Osteocyte (in vitro differentiated cells): ENCODE measurements at regions not wholly inside any gene's neighbourhood (a gene's known extent, or its start where the extent isn't known, plus 50 kb on each side); places are given as distances from the start of the nearest gene placed in this dataset.
"Not testable (repeated sequence)": the region's sequence is repeated elsewhere in the genome, so short reads cannot be mapped to it uniquely, and the experiment has no call there.

Experiments used
- DNase-seq: peaks from one replicate; pipeline ENCODE4 v3.0.0; 2021; ENCODE audit warnings: mixed read lengths; ENCODE audit not compliant: unreplicated experiment; ENCODE audit errors: extremely low spot score
- H3K27ac Mint-ChIP-seq: one replicate; pipeline ENCODE4 v1.8.0; 2021; ENCODE audit warnings: mild to moderate bottlenecking, mixed read lengths; ENCODE audit not compliant: unreplicated experiment
- H3K27me3 Mint-ChIP-seq: one replicate; pipeline ENCODE4 v1.8.0; 2021; ENCODE audit warnings: mixed read lengths; ENCODE audit not compliant: unreplicated experiment
- H3K36me3 Mint-ChIP-seq: one replicate; pipeline ENCODE4 v1.8.0; 2021; ENCODE audit warnings: mixed read lengths; ENCODE audit not compliant: unreplicated experiment
- H3K4me1 Mint-ChIP-seq: one replicate; pipeline ENCODE4 v1.8.0; 2021; ENCODE audit warnings: mixed read lengths; ENCODE audit not compliant: unreplicated experiment
- H3K4me3 Mint-ChIP-seq: one replicate; pipeline ENCODE4 v1.8.0; 2021; ENCODE audit warnings: mild to moderate bottlenecking, moderate library complexity, mixed read lengths; ENCODE audit not compliant: unreplicated experiment
- H3K9me3 Mint-ChIP-seq: one replicate; pipeline ENCODE4 v1.8.0; 2021; ENCODE audit warnings: mixed read lengths; ENCODE audit not compliant: unreplicated experiment
- TF ChIP-seq, protein P1 (sequence below): fragments of 200-600 bp; sonication (generic); IDR thresholded peaks from 2 replicates; pipeline ENCODE4 v1.5.0; 2021; ENCODE audit warnings: antibody characterized with exemption, mild to moderate bottlenecking, moderate library complexity

DNA sequence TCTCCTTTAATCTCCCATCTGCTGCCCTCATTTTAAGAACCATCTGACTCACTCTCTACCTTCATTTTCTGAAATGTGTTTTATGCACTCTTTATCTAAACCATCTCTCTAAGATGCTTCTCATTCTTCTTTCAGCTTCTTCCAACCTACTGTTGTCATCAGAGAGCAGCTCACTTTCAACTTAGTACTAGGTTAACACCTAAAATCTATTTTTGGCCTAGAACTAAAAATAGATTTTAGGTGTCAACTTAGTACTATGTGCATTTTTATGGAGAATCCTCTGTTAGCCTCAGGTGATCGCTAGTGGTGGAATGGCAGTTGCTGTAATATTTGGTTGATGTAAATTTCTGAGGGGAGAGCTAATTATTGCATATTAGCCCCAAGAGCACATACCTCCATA lies 277.1 kb downstream of the KCNJ2 start:
- H3K36me3 Mint-ChIP-seq = no peaks in the 10 kb centered on the region
- TF ChIP-seq, protein P1, sequence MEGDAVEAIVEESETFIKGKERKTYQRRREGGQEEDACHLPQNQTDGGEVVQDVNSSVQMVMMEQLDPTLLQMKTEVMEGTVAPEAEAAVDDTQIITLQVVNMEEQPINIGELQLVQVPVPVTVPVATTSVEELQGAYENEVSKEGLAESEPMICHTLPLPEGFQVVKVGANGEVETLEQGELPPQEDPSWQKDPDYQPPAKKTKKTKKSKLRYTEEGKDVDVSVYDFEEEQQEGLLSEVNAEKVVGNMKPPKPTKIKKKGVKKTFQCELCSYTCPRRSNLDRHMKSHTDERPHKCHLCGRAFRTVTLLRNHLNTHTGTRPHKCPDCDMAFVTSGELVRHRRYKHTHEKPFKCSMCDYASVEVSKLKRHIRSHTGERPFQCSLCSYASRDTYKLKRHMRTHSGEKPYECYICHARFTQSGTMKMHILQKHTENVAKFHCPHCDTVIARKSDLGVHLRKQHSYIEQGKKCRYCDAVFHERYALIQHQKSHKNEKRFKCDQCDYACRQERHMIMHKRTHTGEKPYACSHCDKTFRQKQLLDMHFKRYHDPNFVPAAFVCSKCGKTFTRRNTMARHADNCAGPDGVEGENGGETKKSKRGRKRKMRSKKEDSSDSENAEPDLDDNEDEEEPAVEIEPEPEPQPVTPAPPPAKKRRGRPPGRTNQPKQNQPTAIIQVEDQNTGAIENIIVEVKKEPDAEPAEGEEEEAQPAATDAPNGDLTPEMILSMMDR = no peak
- H3K27me3 Mint-ChIP-seq = peaks cover 3% of the 10 kb centered on the region

DNA sequence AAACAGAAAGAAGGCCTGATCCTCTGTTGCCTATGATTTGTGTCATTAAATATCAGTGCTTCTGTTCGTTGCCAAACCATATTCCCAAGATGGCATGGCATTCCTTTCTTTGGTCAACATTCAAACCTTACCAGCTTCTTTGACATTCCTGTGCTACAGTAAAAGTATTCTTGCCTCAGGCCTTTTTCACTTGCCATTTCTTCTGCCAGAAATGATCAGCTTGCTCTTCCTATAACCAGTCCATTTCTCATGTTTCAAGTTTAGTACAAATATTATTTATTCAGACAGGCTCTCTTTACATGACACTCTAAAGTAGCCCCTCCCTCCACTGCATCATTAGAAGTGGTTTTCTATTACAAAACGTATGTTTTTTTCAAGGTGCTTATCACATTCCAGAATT lies 278.3 kb downstream of the KCNJ2 start:
- Mint-ChIP-seq H3K36me3 (no peaks in the 10 kb centered on the region), H3K27me3 (peaks cover 3% of the 10 kb centered on the region), H3K4me1 (peaks cover 15% of the 10 kb centered on the region), H3K4me3 (no peak overlapping the region), H3K27ac (peak overlapping the region; percentile 20), H3K9me3 (peaks cover 9% of the 10 kb centered on the region)
- no peak for DNase-seq
- TF ChIP-seq, protein P1 = no peak

More for the DNA sequence above, 277.1 kb downstream of the KCNJ2 start:
- H3K9me3 Mint-ChIP-seq = peaks cover 9% of the 10 kb centered on the region
- DNase-seq = no peak
- no peak overlapping the region for H3K27ac Mint-ChIP-seq
- H3K4me1 Mint-ChIP-seq = peaks cover 15% of the 10 kb centered on the region
- H3K4me3 Mint-ChIP-seq = no peak overlapping the region

DNA sequence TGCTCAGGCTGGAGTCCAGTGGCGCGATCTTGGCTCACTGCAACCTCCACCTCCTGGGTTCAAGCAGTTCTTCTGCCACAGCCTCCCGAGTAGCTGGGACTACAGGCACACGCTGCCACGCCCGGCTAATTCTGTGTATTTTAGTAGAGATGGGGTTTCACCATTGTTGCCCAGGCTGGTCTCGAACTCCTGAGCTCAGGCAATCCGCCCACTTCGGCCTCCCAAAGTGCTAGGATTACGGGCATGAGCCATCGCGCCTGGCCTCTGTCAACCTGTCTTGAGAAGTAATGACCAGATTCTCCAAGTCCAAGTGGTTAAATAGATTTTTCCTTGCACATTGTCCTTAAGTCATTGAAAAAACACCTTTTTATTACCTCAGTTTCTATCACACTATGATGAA lies 283.7 kb downstream of the KCNJ2 start:
- not testable (repeated sequence) for DNase-seq, H3K36me3 Mint-ChIP-seq, H3K27me3 Mint-ChIP-seq, H3K9me3 Mint-ChIP-seq, H3K4me3 Mint-ChIP-seq, H3K27ac Mint-ChIP-seq, H3K4me1 Mint-ChIP-seq

DNA sequence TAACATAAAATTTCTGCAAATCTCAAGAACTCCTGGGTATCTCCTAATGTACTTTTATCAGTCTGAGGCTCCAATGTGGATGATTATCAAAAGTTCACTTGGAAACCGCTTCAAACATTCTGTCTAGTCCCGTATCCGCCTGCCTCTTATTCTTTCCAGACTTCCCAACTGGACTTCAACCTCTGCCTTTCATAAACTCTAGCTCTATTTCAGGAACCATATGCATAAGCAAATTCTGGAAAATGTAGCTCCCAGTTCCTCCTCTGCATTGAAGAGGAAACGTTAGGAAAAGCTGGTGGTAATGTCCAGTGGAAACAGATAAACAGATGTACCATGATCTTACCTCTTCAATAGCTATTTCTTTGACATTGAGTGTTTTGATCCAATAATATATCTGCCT lies 285.0 kb downstream of the KCNJ2 start:
- no peak for DNase-seq
- H3K36me3 Mint-ChIP-seq = no peaks in the 10 kb centered on the region
- H3K9me3 Mint-ChIP-seq = peaks cover 13% of the 10 kb centered on the region
- no peak overlapping the region for H3K4me3 Mint-ChIP-seq
- no peaks in the 10 kb centered on the region for H3K4me1 Mint-ChIP-seq
- no peak overlapping the region for H3K27ac Mint-ChIP-seq
- H3K27me3 Mint-ChIP-seq = peaks cover 6% of the 10 kb centered on the region
- TF ChIP-seq, protein P1 = no peak

DNA sequence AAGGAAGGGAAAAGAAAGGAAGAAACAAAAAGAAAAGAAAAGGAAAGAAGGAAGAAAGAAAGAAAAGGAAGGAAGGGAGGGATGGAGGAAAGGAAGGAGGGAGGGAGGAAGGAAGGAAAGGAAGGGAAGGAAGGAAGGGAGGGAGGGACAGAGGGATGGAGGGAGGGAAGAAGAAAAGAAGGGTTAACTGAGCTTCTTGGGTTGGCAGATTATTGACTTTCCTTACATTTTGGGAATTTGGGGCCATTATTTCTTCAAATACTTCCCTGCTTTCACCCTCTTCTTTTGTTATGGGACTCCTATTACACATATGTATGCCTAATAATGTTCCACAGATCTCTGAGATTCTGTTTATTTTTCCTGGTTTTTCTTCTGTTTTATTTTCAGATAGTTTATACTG lies 285.6 kb downstream of the KCNJ2 start:
- H3K4me3 Mint-ChIP-seq = no peak overlapping the region
- H3K27ac Mint-ChIP-seq = no peak overlapping the region
- H3K36me3 Mint-ChIP-seq = no peaks in the 10 kb centered on the region
- peaks cover 6% of the 10 kb centered on the region for H3K27me3 Mint-ChIP-seq
- H3K9me3 Mint-ChIP-seq = peaks cover 13% of the 10 kb centered on the region
- TF ChIP-seq, protein P1 = no peak
- DNase-seq = no peak
- no peaks in the 10 kb centered on the region for H3K4me1 Mint-ChIP-seq

DNA sequence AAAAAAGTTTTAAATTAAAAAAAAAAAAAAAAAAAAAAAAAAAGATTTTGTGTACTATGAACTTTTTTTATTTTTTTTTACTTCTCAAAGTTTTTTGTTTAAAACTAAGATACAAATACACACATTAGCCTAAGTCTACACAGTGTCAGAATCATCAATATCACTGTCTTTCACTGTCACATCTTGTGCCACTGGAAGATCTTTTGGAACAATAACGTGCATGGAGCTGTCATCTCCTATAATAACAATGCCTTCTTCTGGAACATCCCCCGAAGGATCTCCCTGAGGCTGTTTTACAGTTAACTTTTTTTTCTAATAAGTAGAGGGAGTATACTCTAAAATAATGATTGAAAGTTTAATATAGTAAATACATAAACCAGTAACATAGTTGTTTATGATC lies 295.7 kb downstream of the KCNJ2 start:
- TF ChIP-seq, protein P1 = no peak
- DNase-seq = no peak
- H3K9me3 Mint-ChIP-seq = no peaks in the 10 kb centered on the region
- no peak overlapping the region for H3K27ac Mint-ChIP-seq
- H3K36me3 Mint-ChIP-seq = no peaks in the 10 kb centered on the region
- H3K27me3 Mint-ChIP-seq = peaks cover 6% of the 10 kb centered on the region
- H3K4me1 Mint-ChIP-seq = no peaks in the 10 kb centered on the region
- H3K4me3 Mint-ChIP-seq = no peak overlapping the region
